ENCODE measurements at regions not wholly inside any gene's neighbourhood (a gene's known extent, or its start where the extent isn't known, plus 50 kb on each side); places are given as distances from the start of the nearest gene placed in this dataset.

- Histone ChIP-seq H3K79me2 (ENCODE audit: insufficient read depth, low read length) (no peaks in the 10 kb centered on the region), H2AFZ (ENCODE audit: insufficient read depth, low read depth, low read length, poor library complexity, severe bottlenecking) (no peak overlapping the region), H3K4me2 (replicated peaks; ENCODE audit: extremely low read depth, low read length, poor library complexity, severe bottlenecking) (no peak overlapping the region), H3K9ac (ENCODE audit: insufficient read depth, low read length, poor library complexity, severe bottlenecking) (no peak overlapping the region), H3K9me3 (replicated peaks in 1 of 2; ENCODE audit: control insufficient read depth in 1 of 2, insufficient read depth in 1 of 2, low read length in 2 of 2) (peaks cover 12 to 19% of the 10 kb centered on the region in 2 donors), H3K27me3 (ENCODE audit: control insufficient read depth in 2 of 2, insufficient read depth in 2 of 2, low read length in 2 of 2) (no peaks in the 10 kb centered on the region), H3K4me1 (ENCODE audit: control insufficient read depth in 1 of 2, insufficient read depth in 2 of 2, low read length in 2 of 2) (no peaks in the 10 kb centered on the region), H4K20me1 (ENCODE audit: insufficient read depth, low read length) (no peaks in the 10 kb centered on the region), H3K27ac (ENCODE audit: low read depth in 1 of 2, low read length in 2 of 2) (no peak overlapping the region), H3K36me3 (replicated peaks in 1 of 2; ENCODE audit: control insufficient read depth in 1 of 2, insufficient read depth in 2 of 2, low read length in 2 of 2) (no peaks in the 10 kb centered on the region), H3K4me3 (replicated peaks in 1 of 3; ENCODE audit: low read depth in 2 of 3, low read length in 3 of 3) (no peak overlapping the region)
- no peak for DNase-seq
- intact Hi-C loops (cut with micrococcal nuclease), result no loop called here
- H3K27ac Mint-ChIP-seq, result peak overlapping the region in 1 of 7 donors; percentile 19
- TF ChIP-seq CTCF (IDR thresholded peaks at IDR 0.05), result no peak
- no peaks in the 10 kb centered on the region for H3K4me1 Mint-ChIP-seq
- H3K4me3 Mint-ChIP-seq, result no peak overlapping the region
- no CpG with 5 or more reads among the region's 1 CpG for WGBS (ENCODE audit: insufficient coverage)
- H3K9me3 Mint-ChIP-seq, result peaks cover 4 to 20% (median 8%) of the 10 kb centered on the region in 7 donors
- no peaks in the 10 kb centered on the region for H3K36me3 Mint-ChIP-seq
- no peaks in the 10 kb centered on the region for H3K27me3 Mint-ChIP-seq (ENCODE audit: low read depth in 3 of 3)
These were observed 589.2 kb downstream of the SH3BGRL start for GRCh38 chrX:81791086-81791485.
